HepG2 (cell line): ENCODE measurements at regions not wholly inside any gene's neighbourhood (a gene's known extent, or its start where the extent isn't known, plus 50 kb on each side); places are given as distances from the start of the nearest gene placed in this dataset.

Source experiments
- CTCF ChIP-seq: sonication (generic); formaldehyde crosslinking; IDR thresholded peaks from 2 replicates; pipeline ENCODE4 v1.5.0; 2020; ENCODE audit warnings: mild to moderate bottlenecking, missing genetic modification reagents, moderate library complexity
- MATR3 ChIP-seq: sonication (generic); formaldehyde crosslinking; IDR thresholded peaks from 2 replicates; pipeline ENCODE4 v1.4.0; 2020; ENCODE audit warnings: missing genetic modification reagents
- POLR2A ChIP-seq, 2 experiments: IDR thresholded peaks; 2 replicates each; pipeline ENCODE4 v1.6.1; 2011; ENCODE audit warnings: low read depth in 2 of 2, low read length in 2 of 2, mild to moderate bottlenecking in 1 of 2, moderate library complexity in 1 of 2; ENCODE audit not compliant: insufficient read depth in 1 of 2

GRCh38 chr5:175284806-175285205 is 159.2 kb downstream of the DRD1 start:
- no peak for TF ChIP-seq CTCF
- no peak for TF ChIP-seq POLR2A (IDR thresholded peaks at IDR 0.05; ENCODE audit: insufficient read depth in 1 of 2, low read depth in 2 of 2, low read length in 2 of 2)
- no peak for TF ChIP-seq MATR3
